Activated T-helper 9 cell treated with anti-CD3 and anti-CD28 coated beads, Interleukin-2, amount 50 U/mL, for 16 hours (primary cell): ENCODE measurements at regions not wholly inside any gene's neighbourhood (a gene's known extent, or its start where the extent isn't known, plus 50 kb on each side); places are given as distances from the start of the nearest gene placed in this dataset.
"Not testable (repeated sequence)": the region's sequence is repeated elsewhere in the genome, so short reads cannot be mapped to it uniquely, and the experiment has no call there.

ENCODE experiments used
- DNase-seq: peaks from one replicate; pipeline ENCODE4 v3.0.0-alpha.2; 2020; ENCODE audit warnings: low read depth

DNA sequence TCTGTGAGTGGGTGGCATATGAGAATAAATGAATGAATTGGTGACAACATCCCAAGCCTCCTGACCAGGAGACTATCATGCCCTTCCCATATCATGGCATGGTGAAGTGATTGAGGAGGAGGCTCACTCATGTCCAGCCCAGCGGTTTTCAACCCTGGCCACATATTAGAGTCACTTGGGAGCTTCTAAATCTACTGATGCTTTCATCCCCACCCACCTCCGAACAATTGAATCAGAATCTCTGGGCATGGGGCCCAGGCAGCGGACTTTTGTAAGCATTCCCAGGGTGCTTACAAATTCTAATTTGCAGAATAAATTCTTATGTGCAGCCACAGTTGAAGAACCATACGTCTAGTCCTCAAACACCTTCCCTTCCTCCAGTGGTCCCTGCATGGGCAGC is 81.7 kb upstream of the SEC11C start:
- DNase-seq: no peak

DNA sequence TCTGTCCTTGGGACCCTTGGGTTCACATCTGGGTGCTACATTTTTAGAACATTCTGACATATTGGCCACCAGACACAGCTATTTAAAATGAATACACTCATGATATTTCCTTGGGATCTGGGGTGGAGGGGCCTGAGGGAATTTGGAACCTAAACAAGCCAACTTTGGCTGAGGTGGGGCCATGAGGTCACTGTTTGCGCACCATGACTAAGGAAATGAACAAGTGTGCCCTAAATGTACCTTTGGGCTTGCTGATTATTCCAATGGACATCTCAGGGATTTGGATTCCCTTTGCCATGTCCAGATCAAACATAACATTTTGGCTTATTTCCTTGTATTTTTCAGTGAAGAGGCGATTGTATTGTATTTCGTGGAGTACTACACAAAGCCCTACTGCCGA is 80.5 kb upstream of the SEC11C start:
- DNase-seq: no peak

DNA sequence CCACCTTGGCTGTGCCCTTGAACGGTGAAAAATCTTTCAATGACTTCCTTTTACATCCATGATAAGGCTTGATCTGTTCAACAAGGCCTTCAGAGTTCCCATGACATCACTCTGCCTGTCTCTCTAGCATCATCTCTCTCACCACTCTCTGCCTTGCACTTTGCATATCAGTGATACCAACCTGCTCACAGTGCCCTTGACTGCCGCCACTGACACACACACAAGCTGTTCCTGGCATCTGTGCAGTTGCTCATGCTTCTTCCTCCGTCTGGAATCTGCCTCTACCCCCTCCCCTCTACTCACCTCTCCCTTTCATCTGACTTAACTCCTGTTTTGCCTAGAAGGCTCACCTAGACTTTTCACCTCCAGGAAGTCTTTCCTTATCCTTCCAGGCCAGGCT is 79.1 kb upstream of the SEC11C start:
- DNase-seq: no peak

DNA sequence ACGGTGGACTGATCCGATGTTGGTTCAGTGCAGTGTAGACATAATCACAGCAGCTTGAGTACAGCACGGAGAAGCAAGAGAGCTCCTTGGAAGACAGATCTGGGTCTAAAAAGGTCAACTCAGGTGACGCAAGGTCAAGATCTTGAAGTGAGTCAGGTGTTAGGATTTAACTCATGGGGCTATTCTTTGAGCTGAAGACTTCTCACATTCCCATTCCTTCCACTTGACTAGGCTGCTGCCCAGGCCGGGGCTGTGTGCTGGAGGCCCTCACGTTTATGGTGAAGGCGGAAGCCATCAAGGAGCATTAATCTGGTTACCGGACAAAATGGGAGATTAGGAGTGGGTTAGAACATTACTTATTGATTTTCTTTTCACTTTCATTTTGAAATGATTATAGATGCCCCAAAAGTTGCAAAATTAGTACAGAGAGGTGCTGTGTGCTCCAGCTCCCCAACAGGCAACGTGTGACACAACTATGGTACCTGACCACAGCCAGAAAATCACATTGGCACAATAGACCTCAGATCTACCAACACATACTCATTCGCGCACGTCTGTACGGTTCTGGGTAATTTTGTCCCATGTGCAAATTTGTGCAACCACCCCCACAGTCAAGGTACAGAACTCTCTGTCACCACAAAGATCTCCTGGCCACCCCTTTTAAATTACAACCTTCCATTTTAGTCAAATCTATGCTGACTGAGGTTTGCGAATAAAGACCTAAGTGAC is 77.6 kb upstream of the SEC11C start:
- no peak for DNase-seq

DNA sequence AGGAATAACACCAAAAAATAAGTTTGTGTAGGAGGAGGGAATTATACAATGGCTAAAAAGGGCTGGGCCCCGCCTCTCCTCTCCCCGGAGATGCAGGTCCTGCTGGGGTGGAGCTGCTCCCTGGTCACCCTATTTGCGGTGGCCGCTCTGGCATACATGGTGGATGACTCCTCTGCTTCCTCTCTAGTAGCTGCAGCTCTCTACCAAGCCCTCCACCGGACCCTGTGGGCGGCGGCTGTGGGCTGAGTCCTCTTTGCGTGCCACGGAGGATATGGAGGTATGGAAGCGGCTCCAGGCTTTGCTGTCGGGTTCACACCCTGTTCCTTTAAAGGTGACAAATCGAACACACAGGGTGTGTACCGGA is 77.1 kb upstream of the SEC11C start:
- DNase-seq: no peak

DNA sequence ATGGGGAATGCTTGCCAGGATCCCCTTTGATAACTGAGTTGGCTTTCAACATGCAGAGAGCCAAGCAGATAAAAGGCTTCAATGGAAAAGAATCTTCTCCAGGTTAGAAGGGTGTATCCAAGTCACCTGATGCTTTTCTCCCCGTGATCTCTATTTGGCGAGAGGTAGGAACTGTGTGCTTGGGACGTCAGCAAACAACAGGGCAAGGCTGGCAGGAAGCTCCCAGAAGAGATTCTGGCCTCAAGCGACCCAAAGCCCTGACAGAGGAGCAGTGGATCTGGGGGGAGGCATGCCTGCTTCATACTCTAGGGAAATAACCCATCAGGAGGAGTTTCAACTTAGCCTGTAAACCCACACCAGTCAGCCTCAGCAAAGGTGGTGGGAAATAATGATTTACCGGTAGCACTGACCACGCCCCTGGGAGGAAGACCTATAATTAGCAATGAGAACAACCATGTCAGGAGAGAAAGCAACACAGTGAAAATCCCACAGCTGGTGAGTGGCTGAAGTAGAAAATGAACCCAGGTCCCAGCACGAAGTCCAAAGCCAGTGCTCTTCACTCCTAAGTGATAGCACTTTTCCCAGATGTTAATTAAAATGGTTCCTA is 76.3 kb upstream of the SEC11C start:
- DNase-seq: no peak

DNA sequence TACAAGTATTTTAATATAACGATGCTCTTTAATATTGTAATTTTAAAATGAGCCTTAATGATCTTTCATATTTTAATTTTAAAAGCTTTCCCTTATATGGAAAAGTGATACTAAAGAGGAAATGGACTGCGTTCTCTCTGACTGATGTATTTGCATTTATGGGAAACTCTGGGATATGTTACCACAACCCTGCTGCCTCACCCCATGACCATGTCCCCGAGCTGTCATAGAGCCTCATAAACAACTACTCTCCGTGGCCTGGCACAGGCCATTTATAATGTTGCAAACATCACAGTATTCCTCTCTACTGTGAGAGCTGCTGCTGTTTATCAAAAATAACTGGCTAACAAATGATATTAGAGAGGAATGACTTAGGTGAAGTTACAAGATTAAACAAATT is 75.8 kb upstream of the SEC11C start:
- no peak for DNase-seq

DNA sequence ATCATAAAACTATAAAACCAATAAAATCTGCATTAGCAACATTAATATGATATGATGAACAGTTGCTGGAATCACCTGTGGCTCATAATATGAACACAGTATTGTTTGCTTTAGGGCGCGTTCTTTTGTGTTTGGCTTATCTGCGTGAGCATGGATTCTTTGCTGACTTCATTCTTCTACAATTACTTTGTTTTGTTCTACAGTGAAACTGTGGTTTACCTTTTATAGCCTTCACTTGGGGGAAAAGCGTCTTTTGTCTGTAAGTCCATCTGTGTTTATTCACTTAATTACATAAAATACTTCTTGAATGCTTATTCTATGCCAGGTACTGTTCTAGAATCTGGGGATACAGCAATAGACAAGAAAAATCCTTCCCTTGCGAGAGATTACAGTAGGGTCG is 74.0 kb upstream of the SEC11C start:
- DNase-seq: no peak

DNA sequence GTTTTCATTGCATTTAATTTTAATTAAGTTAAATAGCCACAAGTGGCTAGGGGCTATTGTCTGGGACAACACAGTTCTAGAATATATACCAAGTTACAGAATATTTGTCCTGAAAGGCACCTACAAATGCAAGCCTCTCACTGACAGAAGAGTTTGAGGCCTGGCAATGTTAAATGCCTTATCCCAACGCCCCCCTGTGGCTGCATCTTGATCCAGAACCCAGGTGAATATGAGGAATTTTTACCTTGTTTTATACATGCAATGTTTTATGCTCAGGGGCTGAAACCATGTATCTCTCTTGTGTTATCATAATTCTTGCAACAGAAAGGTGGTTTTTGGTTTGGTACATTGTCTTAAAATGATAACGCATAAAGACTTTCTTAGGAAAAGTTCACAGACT is 71.8 kb upstream of the SEC11C start:
- no peak for DNase-seq

DNA sequence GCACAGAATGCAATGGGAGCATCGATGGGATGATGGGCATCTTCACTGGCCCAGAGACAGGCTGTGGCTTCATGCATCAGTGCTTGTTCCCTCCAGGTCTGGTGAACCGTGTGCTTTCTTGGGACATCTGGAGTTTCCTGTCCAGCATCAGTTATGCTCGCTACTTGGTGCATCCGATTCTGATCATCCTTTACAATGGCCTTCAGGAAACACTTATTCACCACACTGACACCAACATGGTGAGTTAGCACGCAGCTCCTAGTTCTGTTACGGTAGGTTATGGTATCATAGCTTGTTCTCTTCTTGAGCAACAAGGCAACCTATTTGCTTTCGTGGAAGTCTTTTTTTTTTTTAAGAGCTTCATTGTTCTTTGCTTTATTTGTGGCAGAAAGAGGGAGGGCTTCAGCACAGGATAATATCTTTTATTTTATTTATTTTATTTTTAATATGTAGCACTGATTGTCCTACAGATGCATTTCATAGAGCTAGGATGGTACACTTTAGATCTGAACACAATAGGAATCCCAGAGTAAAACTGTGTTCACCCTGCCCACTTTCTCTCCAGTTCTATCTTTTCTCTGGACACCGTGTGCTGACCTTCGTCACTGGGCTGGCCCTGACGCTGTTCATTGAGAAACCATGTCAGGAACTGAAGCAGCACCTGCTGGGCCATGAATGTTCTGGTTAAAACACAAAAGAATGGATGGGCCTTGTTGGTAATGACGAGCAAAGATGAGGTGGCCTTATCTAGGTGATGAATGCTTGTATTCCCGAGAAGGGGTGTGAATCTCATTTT is 71.2 kb upstream of the SEC11C start:
- no peak for DNase-seq

DNA sequence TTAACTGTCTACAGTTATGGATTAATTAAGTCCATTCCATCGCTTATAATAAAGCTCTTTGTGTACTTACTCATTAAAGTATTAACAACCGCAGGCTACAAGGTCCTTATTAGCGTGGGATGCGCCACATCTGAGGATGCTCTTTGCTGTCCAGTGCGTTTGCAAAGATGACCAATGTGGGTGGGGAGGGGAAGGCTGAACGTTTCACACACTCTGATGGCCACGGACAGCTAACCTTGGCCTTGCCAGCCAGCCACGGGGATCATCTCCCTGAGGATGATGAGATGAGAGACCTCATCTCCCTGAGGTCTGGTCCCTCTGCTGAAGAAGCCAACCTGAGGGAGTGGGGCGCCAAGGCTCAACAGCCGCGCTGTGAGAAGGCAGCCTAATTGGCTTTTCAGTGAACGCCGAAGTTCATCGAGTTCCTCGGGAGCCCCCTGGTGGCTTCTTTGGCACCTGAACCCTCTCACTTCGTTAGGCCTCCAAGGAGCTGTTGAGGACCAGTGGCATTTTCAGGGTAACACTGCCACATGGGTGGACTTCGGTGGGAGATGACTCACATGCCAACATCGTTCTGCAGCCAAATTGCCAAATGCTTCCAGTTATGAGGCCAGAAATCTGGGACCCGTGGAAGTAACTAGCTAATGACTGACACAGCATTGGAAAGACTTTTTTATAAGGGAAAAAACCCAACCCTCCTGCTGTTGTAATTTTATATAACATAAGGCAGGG is 69.3 kb upstream of the SEC11C start:
- DNase-seq: peak; percentile 63

DNA sequence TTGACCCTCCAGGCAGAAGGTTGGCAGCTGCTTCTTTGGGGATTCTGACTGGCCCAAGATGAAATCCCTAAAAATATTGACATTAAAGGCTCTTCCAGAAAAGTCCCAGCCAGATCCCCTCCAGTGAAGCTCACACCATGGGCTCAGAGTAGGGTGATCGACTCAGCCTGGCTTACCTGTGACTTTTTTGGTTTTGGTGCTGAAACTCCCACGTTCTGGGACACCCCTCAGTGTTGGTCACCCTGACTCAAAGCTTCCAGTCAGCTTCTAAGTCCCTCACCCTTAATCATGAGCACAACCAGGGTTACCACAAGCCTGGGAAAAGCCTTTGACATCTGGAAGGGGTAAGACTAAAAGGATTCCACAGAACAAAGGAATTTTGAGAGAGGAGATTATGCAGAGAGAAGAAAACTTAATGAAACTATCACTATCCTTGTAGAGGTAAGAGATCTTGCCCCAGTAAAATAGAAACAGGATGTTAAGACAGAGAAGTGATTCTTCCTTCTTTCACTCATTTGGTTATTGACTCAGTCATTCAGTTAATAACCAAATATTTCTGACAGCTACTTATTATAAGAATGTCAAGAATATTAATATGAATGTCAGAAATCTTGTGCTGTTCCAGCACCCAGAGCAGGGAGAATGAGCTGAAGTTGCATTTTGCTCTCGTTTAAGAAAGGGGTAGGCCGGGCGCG is 66.8 kb upstream of the SEC11C start:
- DNase-seq: no peak

DNA sequence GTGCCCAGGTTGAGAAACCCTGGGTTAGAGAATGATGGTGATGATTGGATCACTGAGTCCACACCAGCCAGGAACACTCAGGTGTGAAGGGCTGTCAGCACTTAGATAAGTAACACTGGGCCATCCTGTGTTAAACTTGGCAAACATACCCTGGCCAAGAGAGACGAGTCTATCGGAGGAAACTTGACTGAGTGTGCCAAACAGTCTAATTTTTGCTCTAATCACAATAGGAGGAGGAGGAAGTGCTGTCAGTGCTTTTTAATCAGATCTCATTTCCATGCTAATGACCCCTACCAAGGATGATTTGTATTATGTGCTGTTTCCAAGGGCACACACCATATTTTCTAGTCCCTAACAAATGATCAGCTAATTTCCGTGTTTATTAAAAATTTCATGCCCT is 63.8 kb upstream of the SEC11C start:
- no peak for DNase-seq

DNA sequence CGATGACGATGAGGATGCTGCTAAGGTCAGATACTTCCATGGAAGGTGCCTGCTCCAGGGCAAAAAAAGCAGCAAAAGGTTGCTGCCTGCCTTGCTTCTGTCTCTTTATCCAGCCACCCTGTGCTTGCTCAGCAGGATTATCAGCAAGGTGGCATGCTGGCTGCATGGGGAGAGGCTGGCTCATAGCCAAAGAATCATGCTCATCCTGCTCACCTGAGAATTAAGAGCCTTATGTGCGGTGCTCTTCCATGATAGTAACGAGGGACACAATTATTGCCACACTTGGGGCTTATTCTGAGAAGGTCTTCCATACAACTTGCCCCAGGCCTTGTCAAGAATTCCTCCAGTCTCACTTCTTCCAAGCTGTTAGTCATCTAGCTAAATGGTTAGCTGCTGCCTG is 60.4 kb upstream of the SEC11C start:
- no peak for DNase-seq

DNA sequence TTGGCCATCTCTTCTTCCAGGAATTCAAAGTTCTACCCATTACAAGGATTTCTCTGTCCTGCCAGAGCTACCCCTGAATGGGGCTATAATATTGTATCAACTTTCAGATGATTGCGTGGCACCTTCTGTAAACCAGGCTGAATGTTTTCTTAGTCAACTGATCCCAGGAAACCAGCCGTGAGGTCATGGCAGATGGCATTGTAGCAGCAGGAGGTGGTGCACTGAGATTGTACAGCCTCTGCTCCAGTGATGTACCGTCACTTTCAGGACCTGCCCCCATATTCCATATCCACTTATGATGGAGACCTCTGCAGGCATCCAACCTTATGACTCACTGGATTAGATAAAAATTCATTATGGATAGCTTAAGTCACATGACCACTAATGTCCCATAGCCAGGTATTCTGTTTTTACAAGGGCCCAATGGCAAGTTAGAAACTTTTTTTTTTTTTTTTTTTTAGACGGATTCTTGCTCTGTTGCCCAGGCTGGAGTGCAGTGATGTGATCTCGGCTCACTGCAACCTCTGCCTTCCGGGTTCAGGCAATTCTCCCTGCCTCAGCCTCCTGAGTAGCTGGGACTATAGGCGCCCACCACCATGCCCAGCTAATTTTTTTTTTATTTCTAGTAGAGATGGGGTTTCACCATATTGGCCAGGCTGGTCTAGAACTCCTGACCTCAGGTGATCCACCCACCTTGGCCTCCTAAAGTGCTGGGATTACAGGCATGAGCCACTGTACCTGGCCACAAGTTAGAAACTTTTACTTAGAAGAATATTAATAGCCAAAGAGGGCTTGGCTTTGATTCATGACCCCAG is 59.8 kb upstream of the SEC11C start:
- not testable (repeated sequence) for DNase-seq

DNA sequence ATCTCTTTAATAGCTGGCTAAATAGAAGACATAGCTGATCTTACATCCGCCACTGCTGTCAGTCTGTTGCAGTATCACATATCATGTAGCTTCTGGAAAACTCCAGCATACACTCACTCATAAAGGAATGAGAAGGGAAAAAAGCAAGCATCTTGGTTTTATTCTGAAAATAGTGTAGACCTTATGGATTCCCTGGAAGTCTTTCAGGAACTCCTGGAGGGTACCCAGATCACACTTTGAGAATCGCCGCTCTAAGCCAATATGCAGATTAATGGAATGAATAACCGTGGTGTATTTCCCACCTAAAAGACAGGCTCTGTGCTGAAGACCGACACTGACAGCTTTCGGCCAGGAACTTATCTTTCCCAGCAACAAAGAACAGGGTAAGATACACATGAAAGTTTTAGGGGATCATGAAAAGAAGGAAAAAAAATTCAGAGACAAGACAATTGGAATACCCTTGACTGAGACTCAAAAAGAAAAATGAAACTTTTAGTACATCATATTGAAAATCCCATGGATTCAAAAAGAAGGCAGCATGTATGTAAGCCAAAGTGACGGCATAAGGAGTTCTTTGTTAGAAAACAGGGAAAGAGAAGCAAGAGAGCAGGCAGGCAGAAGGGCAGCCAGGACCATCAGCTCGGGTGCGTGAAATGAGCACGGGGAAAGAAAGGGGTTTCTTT is 56.4 kb upstream of the SEC11C start:
- DNase-seq: no peak

DNA sequence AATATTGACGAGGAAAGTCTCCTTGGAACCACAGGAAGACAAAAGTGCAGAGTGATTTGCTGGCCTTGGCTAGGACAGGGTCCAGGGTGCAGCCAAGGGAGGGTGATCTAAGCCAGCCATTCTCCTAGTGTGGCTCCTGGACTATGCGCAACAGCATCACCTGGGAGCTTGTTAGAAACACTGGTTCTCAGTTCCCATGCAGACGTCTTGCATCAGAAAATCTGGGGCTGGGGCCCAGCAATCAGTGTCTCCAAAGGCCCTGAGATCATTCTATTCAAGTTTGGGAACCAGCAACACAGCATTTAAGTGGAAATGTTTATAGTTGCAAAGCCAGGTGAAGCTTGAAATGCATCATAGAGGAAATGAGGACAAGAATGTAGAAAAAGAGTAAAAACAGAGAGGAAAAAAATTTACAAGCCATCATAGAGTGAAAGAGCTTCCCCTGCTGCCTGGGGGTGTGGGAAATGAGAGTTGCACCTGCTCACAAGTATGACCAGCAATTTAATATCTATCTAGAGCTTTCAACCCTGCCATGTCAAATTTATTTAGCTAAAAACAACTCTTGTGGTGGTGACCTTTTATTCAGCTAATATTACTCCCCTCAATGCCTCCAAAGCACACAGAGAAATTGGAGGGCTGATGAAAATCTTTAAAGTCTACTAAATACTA is 54.4 kb upstream of the SEC11C start:
- no peak for DNase-seq

DNA sequence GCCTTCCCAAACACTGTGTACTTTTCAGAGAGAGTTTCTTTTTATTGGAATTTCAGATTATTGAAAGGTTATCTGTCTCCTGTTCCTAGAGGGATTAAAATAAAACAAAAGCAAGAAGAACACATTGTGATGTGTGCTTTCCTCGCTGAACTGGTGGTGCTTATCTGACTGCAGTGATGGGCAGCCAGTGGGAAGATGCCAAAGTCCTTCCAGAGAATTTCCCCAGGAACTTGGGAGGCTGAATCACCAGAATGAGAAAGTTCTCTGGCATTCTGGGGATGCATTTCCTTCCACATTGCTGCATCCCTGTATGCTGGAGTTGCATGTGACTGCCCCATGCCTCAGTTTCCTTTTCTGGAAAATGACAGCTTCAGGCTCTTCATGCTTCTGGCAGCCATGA is 53.9 kb upstream of the SEC11C start:
- DNase-seq: no peak

DNA sequence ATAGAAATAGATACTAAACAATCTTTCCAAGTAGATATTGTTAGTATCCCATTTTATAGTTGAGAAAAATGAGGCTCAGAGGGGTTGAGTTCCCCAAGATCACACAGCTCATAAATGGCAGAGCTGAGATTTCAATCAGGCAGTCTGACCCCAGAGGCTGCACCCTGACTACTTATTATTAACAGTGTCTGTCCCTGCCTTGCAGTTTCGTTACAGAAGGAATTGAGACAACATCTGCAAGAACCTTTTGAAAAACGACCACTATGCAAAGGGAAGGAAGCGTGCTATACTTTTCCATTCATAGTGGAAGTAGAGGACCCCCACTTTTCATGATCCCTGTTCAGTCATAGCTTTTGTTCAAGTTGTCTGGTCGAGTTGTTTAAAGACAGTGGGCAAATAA is 53.2 kb upstream of the SEC11C start:
- no peak for DNase-seq

DNA sequence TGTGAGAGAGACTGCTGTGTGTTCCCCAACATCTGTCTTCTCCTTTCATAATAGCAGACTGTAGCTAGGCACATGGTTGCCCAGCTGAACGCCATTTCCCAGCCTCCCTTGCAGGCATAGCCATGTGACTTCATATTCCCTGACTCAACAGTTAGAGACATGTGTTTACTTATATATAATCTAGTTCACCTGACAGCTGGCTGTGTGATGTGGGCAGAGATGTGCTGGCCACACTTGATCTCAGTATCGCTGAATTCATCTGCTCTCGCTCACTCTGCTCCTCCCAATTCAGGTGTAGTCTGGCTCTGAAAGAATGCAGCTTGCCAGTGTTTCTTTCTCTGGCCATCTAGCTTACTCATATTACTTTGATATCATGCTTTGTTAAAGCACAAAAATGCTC is 52.3 kb upstream of the SEC11C start:
- DNase-seq: no peak
